ENCODE measurements at regions not wholly inside any gene's neighbourhood (a gene's known extent, or its start where the extent isn't known, plus 50 kb on each side); places are given as distances from the start of the nearest gene placed in this dataset.
"Not testable (repeated sequence)": the region's sequence is repeated elsewhere in the genome, so short reads cannot be mapped to it uniquely, and the experiment has no call there.

GRCh38 chr9:94472063-94472462, 82.8 kb upstream of the PCAT7 start:
- not testable (repeated sequence) for TF ChIP-seq CTCF, POLR2A (IDR thresholded peaks at IDR 0.05)
